RPMI7951 (cell line): ENCODE measurements at regions not wholly inside any gene's neighbourhood (a gene's known extent, or its start where the extent isn't known, plus 50 kb on each side); places are given as distances from the start of the nearest gene placed in this dataset.

Experiments used
- DNase-seq: peaks from one replicate; pipeline ENCODE4 v3.0.0-alpha.2; 2012; ENCODE audit warnings: low read depth

GRCh38 chr5:159456261-159456660 lies 126.0 kb upstream of the IL12B start:
- DNase-seq, result no peak

- peak; percentile 31 for DNase-seq
These were observed 126.6 kb upstream of the IL12B start for GRCh38 chr5:159456722-159457465.

DNA sequence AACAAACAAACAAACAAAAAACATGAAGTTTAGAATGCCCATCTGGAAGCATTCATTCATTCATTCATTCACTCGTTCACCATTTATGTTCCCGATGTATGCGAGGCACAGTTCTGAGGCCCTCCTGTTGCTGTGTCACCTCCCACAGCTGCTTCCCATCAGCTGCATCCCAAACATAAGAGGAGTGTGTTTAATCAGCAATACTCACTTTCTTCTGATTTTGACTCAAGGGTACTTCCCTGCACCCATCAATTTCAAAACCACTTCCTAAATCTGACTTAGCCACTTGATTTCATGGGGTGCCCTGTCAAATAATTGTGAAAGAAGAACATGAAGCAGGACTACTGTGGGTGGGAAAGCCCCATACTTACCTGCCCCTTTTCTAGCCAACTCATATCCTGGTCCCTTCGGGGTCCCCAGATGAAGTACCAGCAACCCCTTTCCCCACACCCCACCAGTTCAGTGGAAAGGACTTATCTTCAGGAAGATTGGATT lies 128.0 kb upstream of the IL12B start:
- DNase-seq, result no peak

- no peak for DNase-seq
These were observed 128.9 kb upstream of the IL12B start for GRCh38 chr5:159459132-159459627.

DNA sequence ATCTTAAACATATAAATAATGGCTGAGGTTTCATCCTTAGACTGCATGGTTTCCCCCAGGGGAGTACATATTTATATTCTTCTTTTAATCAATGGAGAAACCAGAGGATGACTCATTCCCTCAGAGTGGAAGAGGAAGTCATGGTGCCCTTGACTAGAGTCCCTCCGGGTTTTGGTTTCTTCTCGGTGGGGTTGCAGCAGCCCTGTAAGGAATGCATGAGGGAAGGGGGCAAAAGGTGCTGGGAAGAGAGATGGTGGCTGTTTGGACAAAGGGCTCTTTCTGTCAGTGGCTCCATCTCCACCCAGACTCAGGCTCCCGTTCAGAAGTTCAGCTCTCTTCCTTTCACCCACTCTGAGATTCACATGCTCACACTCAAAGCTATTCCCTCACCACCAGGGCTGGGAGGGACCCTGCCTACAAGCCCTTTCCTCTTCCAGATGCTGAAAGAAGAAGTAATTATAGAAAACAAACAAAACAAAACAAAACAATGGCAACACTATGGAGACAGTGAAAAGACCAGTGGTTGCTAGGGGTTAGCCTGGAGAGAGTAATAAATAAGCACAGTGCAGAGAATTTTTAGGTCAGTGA lies 129.8 kb upstream of the IL12B start:
- peak; percentile 42 for DNase-seq

- peak; percentile 29 for DNase-seq
These were observed 133.5 kb upstream of the IL12B start for GRCh38 chr5:159463590-159464321.

- DNase-seq, result no peak
These were observed 135.3 kb upstream of the IL12B start for GRCh38 chr5:159465604-159466003.

GRCh38 chr5:159467666-159468065 lies 137.4 kb upstream of the IL12B start:
- no peak for DNase-seq

GRCh38 chr5:159469496-159470372 lies 139.4 kb upstream of the IL12B start:
- no peak for DNase-seq

- no peak for DNase-seq
These were observed 141.6 kb upstream of the IL12B start for GRCh38 chr5:159471904-159472303.

DNA sequence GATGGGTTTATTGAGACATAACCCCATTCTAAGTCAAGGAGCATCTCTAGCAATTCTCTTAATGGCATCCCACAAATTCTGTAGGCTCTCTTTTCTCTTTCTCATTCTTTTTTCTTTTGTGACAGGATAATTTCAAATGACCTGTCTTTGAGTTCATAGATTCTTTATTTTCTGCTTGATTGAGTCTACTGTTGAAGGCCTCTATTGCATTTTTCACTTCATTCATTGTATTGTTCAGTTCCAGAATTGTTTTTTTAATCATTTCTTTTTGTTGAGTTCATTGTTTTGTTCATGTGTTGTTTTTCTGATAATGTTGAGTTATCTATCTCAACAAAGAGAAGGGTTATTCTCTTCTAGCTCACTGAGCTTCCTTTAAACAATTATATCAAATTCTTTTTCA lies 144.7 kb upstream of the IL12B start:
- no peak for DNase-seq

GRCh38 chr5:159478950-159479349 lies 148.7 kb upstream of the IL12B start:
- no peak for DNase-seq

- no peak for DNase-seq
These were observed 150.6 kb upstream of the IL12B start for GRCh38 chr5:159480849-159481248.

- no peak for DNase-seq
These were observed 151.5 kb upstream of the IL12B start for GRCh38 chr5:159481751-159482150.

- DNase-seq, result no peak
These were observed 156.5 kb upstream of the IL12B start for GRCh38 chr5:159486836-159487235.

DNA sequence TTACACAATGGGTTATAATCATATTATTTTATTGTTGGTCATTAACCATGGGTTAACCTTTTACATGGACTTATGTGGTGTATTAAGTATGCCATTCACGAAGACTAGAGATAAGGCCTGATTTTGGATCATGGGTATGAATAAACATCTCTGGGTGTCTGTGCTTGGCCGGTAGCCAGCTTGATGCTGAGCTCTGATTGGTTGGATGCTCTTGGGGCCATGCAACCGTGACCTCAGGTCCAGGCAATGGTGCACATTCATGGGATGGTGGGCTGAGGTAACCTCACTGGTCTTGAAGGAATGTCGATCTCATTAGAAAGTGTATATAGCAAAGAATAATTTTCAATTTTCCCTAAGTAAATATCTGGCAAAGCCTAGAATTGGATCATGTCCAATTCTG lies 158.2 kb upstream of the IL12B start:
- DNase-seq, result no peak

DNA sequence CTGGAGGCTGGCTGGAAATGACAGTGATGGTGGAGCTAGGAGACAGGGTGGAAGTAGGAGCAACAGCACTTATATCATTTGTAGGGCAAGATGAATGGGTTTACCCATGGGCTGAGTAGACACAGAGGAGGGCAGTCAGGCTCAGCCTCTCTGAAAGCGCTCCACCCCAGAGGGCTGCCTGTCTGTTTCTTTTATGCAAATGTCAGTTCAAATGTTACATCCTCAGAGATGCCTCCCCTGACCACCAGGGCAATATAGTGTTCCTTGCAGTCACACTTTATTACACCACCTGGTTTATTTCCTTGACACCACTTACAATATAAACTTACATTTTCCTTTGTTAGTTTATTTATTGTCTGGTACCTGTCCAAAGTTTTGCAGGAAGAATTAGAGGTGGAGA lies 159.5 kb upstream of the IL12B start:
- no peak for DNase-seq

GRCh38 chr5:159490507-159490906 lies 160.2 kb upstream of the IL12B start:
- DNase-seq, result peak; percentile 7

- no peak for DNase-seq
These were observed 163.4 kb upstream of the IL12B start for GRCh38 chr5:159493696-159494095.

- no peak for DNase-seq
These were observed 166.5 kb upstream of the IL12B start for GRCh38 chr5:159496773-159497172.

GRCh38 chr5:159497221-159497620 lies 166.9 kb upstream of the IL12B start:
- DNase-seq, result no peak

- no peak for DNase-seq
These were observed 168.3 kb upstream of the IL12B start for GRCh38 chr5:159498630-159499029.
